Heart left ventricle (tissue), 16 donors: ENCODE measurements at regions not wholly inside any gene's neighbourhood (a gene's known extent, or its start where the extent isn't known, plus 50 kb on each side); places are given as distances from the start of the nearest gene placed in this dataset.

Source experiments
- ATAC-seq, 4 donors: fragments of 200-7000 bp; cut with Tn5 transposase; one replicate each; pipeline ENCODE4 v1.9.1; 2020 to 2022; ENCODE audit warnings: moderate library complexity in 4 of 4, mild to moderate bottlenecking in 3 of 4, moderate number of reproducible peaks in 1 of 4
- DNase-seq, 5 donors: peaks; one replicate each; pipeline ENCODE4 v3.0.0-alpha.2; 2020
- H3K27ac ChIP-seq, 12 donors: fragments of 200-600 bp; sonication (generic) in 4 of 12; one replicate each; pipeline versions ENCODE4 v1.5.0 to v1.8.0; 2016 to 2022; ENCODE audit warnings: mild to moderate bottlenecking in 2 of 12
- H3K27me3 ChIP-seq, 9 donors: fragments of 200-600 bp; sonication (generic) in 2 of 9; one replicate each; pipeline versions ENCODE4 v1.5.1 to v1.8.0; 2016 to 2022; ENCODE audit warnings: mild to moderate bottlenecking in 3 of 9
- H3K36me3 ChIP-seq, 9 donors: fragments of 200-600 bp; sonication (generic) in 2 of 9; one replicate each; pipeline versions ENCODE4 v1.5.0 to v1.8.0; 2018 to 2022; ENCODE audit warnings: mild to moderate bottlenecking in 2 of 9
- H3K4me1 ChIP-seq, 12 donors: fragments of 200-600 bp; sonication (generic) in 4 of 12; one replicate each; pipeline versions ENCODE4 v1.5.0 to v1.8.0; 2016 to 2022; ENCODE audit warnings: mild to moderate bottlenecking in 3 of 12
- H3K4me3 ChIP-seq, 12 donors: fragments of 200-600 bp; sonication (generic) in 4 of 12; one replicate each; pipeline versions ENCODE4 v1.5.0 to v1.8.0; 2017 to 2022; ENCODE audit warnings: mild to moderate bottlenecking in 9 of 12, moderate library complexity in 4 of 12
- H3K9me3 ChIP-seq, 12 donors: fragments of 200-600 bp; sonication (generic) in 4 of 12; one replicate each; pipeline versions ENCODE4 v1.5.0 to v1.8.0; 2016 to 2022; ENCODE audit warnings: mild to moderate bottlenecking in 1 of 12
- POLR2A ChIP-seq, 2 donors: fragments of 450-650 bp; IDR thresholded peaks; one replicate each; pipeline ENCODE4 v1.6.1; 2017; ENCODE audit warnings: antibody characterized with exemption in 2 of 2, mild to moderate bottlenecking in 2 of 2, moderate library complexity in 2 of 2
- WGBS, 4 donors: extraction: QIAGEN DNeasy Blood & Tissue Kit in 2 of 4; methylation state at CpG; one replicate each; pipeline versions ENCODE4 v1.1.5 to v1.1.7; 2013 to 2018; 5-methylcytosine and 5-hydroxymethylcytosine counted together
- intact Hi-C, 10 donors: fragments of 100-400 bp; cut with DNase I; formaldehyde crosslinking; loops; one replicate each; pipeline versions ENCODE4 v1.11.1 to v1.14.2; 2022
- TF ChIP-seq, protein P1 (sequence below), 12 donors: fragments of 200-600 bp; sonication (generic) in 4 of 12; IDR thresholded peaks; one replicate each; pipeline versions ENCODE4 v1.5.0 to v1.8.0; 2018 to 2022; ENCODE audit warnings: antibody characterized with exemption in 12 of 12, mild to moderate bottlenecking in 5 of 12
- donor health status: ischemic (EF 13 %, LVEDD 7.1; RV severe dilation, severe dysfunction).
- donor health status: healthy with polysubstance abuse.
- donor health status: DM: no; HTN: yes; CAD: no.
- donor health status: DM: no; HTN: no; CAD: no.
- donor health status: ischemic (EF 25% LVEDD 6.9; RV normal size, moderate dysfunction).
- donor health status: ischemic (EF 25% LVEDD 5.7; RV mildly dilated, moderate dysfunction).
- donor health status: healthy.
- donor health status: DM: yes; HTN: yes; CAD: no.
- donor health status: ischemic (EF 35%, LVEDD 5.7; RV mildly dilated, moderate dysfunction).
- donor health status: nonischemic (EF 11% LVEDD 7.7; RV severe dilation, severe dysfunction).
- donor health status: DM: yes; HTN: yes; CAD: no.
- donor health status: PGD.
- donor health status: ischemic (EF 29% LVEDD 5.4; RV normal size, mild dysfunction).
- donor health status: nonischemic (EF 23%, LVEDD 6.1; RV moderate dilation, normal function).

DNA sequence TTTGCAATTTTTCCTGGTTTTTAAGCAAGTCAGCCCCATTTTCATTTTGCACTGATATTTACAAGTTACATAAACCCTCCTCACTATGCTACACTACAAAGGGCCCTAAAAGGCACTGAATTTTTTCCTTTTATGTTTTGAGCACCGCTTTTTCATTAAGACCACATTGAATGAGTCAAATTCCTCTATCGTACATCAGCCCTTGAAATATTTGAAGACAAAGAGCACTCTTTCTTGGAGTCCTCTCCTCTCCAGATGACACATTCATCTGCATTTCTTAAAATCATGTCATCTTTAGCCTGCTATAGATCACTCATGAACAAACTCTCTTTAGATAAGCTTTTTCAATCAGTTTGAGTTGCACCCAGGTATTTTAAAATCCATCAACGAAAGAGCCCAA, 306.6 kb upstream of the SOX11 start:
- Histone ChIP-seq H3K4me1 (peaks cover 0 to 2% (median 0%) of the 10 kb centered on the region in 12 donors), H3K36me3 (no peaks in the 10 kb centered on the region), H3K4me3 (no peak overlapping the region), H3K27me3 (no peaks in the 10 kb centered on the region), H3K9me3 (no peaks in the 10 kb centered on the region), H3K27ac (no peak overlapping the region)
- no peak for DNase-seq
- intact Hi-C loops: no loop called here
- no peak for ATAC-seq
- 91 to 93% (median 92%) methylated on average over 3 of the region's 3 CpGs for WGBS, 4 donors
- TF ChIP-seq POLR2A (IDR thresholded peaks at IDR 0.05): no peak
- TF ChIP-seq, protein P1, sequence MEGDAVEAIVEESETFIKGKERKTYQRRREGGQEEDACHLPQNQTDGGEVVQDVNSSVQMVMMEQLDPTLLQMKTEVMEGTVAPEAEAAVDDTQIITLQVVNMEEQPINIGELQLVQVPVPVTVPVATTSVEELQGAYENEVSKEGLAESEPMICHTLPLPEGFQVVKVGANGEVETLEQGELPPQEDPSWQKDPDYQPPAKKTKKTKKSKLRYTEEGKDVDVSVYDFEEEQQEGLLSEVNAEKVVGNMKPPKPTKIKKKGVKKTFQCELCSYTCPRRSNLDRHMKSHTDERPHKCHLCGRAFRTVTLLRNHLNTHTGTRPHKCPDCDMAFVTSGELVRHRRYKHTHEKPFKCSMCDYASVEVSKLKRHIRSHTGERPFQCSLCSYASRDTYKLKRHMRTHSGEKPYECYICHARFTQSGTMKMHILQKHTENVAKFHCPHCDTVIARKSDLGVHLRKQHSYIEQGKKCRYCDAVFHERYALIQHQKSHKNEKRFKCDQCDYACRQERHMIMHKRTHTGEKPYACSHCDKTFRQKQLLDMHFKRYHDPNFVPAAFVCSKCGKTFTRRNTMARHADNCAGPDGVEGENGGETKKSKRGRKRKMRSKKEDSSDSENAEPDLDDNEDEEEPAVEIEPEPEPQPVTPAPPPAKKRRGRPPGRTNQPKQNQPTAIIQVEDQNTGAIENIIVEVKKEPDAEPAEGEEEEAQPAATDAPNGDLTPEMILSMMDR (IDR thresholded peaks at IDR 0.05): no peak

DNA sequence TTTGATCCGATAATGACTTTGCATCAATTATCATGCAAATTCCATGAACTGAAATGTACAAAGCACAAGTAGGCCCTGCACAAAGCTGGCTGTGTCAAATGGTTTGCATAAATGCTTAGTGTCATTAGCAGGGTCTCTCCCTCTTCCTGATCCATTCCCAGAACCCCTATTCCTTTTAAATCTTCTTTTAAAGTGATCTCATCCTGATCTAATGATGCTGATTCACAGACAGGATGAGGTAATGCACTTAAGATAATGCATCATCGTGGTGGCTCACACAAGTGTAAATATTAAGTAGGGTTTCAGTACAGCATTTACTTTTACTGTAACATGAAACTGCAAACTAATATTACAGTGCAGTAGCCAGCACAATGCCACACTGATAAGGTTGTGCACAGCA, 304.8 kb upstream of the SOX11 start:
- Histone ChIP-seq H3K4me3 (no peak overlapping the region), H3K36me3 (no peaks in the 10 kb centered on the region), H3K27ac (no peak overlapping the region), H3K9me3 (no peaks in the 10 kb centered on the region), H3K4me1 (peaks cover 0 to 5% (median 0%) of the 10 kb centered on the region in 12 donors), H3K27me3 (no peaks in the 10 kb centered on the region)
- 38 to 56% (median 47%) methylated on average over 2 of the region's 2 CpGs for WGBS, 4 donors
- no peak for DNase-seq
- intact Hi-C loops: no loop called here
- TF ChIP-seq, protein P1 (IDR thresholded peaks at IDR 0.05): no peak
- TF ChIP-seq POLR2A (IDR thresholded peaks at IDR 0.05): no peak
- no peak for ATAC-seq

DNA sequence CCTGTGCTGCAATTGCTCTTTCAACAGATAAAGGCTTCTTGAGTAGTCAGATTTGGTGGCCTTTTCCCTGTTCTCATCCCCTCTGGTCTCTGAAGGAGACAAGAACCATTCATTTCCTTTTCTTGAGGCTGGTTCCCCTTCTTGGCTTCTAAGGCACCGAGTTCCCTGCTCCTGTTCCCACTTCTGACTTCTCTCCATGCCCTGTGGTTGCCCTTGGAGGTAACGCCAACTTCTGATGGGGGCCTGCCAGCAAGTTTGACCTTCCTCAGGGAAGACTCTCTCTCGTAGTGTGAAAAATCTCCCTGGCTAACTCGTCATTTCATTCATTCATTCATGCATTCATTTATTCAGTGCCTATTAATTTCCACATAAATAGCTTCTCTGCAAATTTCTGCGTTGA, 302.4 kb upstream of the SOX11 start:
- no peak overlapping the region for H3K4me3 ChIP-seq
- H3K27ac ChIP-seq: no peak overlapping the region
- ATAC-seq (peak in 2 of 4 donors; percentile 73 to 85), DNase-seq (peak in 2 of 5 donors; percentile 40 to 58)
- no peaks in the 10 kb centered on the region for H3K9me3 ChIP-seq
- no peaks in the 10 kb centered on the region for H3K36me3 ChIP-seq
- TF ChIP-seq, protein P1 (IDR thresholded peaks at IDR 0.05): no peak
- no peak for TF ChIP-seq POLR2A (IDR thresholded peaks at IDR 0.05)
- H3K27me3 ChIP-seq: no peaks in the 10 kb centered on the region
- H3K4me1 ChIP-seq: peaks cover 0 to 5% (median 0%) of the 10 kb centered on the region in 12 donors
- 48 to 55% (median 51%) methylated on average over 5 of the region's 5 CpGs for WGBS, 4 donors
- intact Hi-C loops: loop anchor here in 2 of 10 donors (5.0 to 10.0 kb wide), 3 partner anchors 125 to 303 kb away; partner anchors contain the start of gene SOX11 (in 1 of the 2)

DNA sequence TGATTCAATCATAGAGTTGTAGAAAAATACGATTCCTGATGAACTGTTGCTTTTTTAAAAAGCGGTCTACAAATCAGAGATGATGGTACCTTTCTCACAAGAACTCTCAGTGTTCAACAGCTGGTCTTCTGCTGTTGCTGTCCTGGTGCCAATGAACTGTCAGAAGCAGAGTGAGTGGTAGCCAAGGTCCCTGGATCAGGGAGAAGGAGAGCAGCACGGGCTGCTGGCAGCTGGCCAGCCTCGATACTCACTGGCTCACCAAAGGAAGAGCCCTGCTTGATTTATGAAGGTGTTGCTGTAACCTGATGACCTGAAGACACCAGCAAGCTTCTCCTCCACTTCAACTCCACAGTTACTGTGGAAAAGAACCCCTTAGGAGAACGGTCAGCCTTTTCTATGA, 300.8 kb upstream of the SOX11 start:
- 29 to 32% (median 31%) methylated on average over 5 of the region's 5 CpGs for WGBS, 4 donors
- intact Hi-C loops: loop anchor here in 2 of 10 donors (5.0 to 10.0 kb wide), 3 partner anchors 123 to 301 kb away; partner anchors contain the start of gene SOX11 (in 1 of the 2)
- peaks cover 0 to 5% (median 0%) of the 10 kb centered on the region in 12 donors for H3K4me1 ChIP-seq
- ATAC-seq (peak; percentile 67 to 90 (median 84)), DNase-seq (peak; percentile 37 to 80 (median 73))
- H3K36me3 ChIP-seq: no peaks in the 10 kb centered on the region
- no peaks in the 10 kb centered on the region for H3K9me3 ChIP-seq
- no peaks in the 10 kb centered on the region for H3K27me3 ChIP-seq
- no peak overlapping the region for H3K27ac ChIP-seq
- TF ChIP-seq, protein P1 (IDR thresholded peaks at IDR 0.05): no peak
- no peak for TF ChIP-seq POLR2A (IDR thresholded peaks at IDR 0.05)
- H3K4me3 ChIP-seq: no peak overlapping the region
